GM18511 (cell line): ENCODE measurements at regions not wholly inside any gene's neighbourhood (a gene's known extent, or its start where the extent isn't known, plus 50 kb on each side); places are given as distances from the start of the nearest gene placed in this dataset.

Experiments used
- ATAC-seq: cut with Tn5 transposase; IDR thresholded peaks from one replicate; pipeline ENCODE4 v1.9.1; 2021; ENCODE audit warnings: mild to moderate bottlenecking, moderate library complexity; ENCODE audit not compliant: unreplicated experiment

- no peak for ATAC-seq
Observed at GRCh38 chr4:137083571-137084135, 448.6 kb downstream of the PCDH18 start.

GRCh38 chr4:137082061-137082460, 450.2 kb downstream of the PCDH18 start:
- ATAC-seq: no peak

GRCh38 chr4:137076908-137077307, 455.4 kb downstream of the PCDH18 start:
- no peak for ATAC-seq

DNA sequence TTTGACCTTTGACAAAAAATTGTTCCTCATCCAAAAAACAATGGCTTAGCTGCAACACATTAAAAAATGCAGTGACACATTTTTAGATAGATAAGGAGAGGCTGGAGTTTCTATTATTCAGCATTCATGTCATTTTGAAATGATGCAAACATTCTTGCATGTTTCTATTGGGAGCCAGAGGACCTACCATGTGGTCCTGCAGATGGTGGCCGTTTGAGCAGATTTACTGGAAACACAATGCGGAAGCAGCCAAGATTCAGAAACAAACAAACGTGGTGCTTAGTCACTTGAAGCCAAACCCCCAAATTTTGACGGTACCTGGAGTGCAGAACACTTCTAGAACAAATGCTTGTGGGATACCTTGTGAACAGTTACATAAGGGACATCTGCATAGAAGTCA, 456.7 kb downstream of the PCDH18 start:
- no peak for ATAC-seq

- no peak for ATAC-seq
Observed at GRCh38 chr4:137070614-137071013, 461.7 kb downstream of the PCDH18 start.

DNA sequence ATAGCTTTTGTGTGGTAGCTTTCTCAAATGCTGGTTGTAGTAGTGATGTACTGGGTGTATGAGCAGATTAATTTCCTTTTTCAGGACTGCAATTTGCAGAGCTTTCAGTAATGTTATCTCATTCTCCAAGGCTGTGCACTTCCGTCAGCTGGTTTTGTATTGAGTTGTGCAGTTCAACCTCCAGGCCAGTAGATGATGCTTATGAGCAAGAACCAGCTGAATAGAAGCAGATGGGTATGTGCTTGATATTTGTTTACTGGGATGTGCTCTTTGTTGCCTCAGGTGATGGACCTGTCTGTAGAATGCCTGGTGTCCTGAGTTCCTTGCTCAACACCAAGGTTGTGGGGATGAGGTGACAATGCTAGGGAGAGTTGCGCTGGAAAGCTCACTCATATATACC, 462.8 kb downstream of the PCDH18 start:
- no peak for ATAC-seq

DNA sequence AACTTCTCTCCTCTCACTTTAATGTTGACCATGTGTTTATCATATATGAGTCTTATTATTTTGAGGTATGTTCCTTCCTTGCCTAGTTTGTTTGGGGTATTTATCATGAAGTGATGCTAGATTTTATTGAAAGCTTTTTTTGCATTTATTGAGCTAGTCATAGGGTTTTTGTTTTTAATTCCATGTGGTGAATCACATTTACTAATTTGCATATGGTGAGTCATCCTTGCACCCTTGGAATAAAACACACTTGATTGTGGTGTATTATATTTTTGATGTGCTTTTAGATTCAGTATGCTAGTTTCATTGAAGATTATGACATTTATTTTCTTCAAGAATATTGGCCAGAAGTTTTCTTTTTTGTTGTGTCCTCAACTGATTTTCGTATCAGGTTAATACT, 464.6 kb downstream of the PCDH18 start:
- ATAC-seq: no peak

DNA sequence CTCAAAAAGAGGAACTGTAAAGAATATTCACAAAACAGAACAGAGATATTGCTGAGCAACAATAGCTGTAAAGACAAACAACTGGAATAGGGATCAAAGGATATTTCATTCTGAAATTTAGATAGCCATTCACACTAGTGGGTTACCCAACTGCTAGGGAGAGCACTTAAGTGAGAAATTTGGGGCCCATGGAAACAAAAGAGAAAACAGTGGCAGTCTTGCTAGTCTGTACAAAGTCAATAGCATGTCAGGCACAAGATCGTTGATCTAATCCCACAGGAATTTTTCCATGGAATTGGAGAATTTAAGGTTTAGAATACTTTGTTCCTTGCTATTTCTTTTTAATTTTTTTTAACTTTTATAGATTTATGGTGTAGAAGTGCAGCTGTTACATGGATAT, 467.0 kb downstream of the PCDH18 start:
- ATAC-seq: no peak

- no peak for ATAC-seq
Observed at GRCh38 chr4:137063961-137064360, 468.3 kb downstream of the PCDH18 start.

DNA sequence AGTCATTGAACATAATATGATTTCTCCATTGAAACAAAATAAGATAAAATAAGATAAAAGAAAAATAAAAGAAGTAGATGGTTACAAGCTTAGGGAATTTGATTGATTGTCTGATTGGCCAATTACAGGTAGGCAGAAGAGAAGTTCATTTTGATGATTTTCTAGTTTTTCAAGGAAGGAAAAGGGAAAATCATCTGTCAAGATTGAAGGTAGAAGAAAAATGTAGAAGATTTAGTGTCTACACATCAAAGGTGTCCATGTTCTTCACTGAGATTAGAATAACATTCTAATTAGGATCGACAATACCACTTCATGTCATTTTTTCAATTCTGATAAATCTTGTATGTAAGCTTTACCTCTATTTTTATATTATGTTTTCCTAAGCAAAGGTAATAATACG, 489.1 kb downstream of the PCDH18 start:
- no peak for ATAC-seq

DNA sequence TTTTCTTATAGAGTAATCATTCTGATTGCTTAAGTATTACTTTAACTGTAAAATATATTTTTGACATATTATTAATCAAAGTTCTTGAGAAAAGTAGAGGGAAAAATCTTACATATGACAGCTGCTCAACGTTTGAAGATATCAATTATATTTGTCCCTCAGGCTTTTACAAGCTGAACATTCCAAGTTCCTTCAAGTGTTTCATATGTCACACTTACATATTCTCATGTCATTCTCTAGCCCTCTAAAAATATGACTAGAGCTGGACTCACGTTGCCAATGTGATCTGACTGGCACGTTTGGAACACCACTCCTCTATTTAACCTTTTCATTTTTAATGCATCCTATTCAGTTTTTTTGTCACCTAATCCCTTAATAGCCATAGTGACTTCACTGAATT, 492.9 kb downstream of the PCDH18 start:
- ATAC-seq: no peak

- no peak for ATAC-seq
Observed at GRCh38 chr4:137032222-137032621, 500.1 kb downstream of the PCDH18 start.

- ATAC-seq: no peak
Observed at GRCh38 chr4:137029026-137029425, 503.3 kb downstream of the PCDH18 start.

DNA sequence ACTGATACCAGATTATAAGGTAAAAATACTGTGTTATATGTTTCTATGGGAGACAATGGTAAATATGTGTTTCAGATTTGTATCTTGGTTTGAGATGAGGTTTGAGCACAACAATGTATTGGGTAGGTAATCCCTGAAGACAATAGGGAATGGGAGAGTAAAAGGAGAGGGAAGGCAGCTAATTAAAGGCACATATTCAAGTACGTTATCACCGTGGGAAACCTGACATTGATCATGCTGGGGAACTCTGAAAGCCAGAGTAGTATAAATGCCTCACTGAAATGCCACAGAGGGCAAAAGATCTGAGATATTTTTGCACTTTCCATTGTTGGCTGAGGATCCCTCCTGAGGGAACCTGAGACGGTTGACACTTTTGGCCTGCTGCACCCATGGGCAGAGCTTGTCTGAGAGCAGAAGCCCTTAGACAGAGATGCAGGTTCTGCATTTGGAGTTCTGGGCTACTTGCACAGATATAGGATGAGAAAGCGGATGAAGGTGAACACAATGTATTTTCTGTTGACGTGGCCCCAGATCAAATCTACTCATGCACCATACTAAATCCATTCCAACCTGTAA, 506.7 kb downstream of the PCDH18 start:
- no peak for ATAC-seq

DNA sequence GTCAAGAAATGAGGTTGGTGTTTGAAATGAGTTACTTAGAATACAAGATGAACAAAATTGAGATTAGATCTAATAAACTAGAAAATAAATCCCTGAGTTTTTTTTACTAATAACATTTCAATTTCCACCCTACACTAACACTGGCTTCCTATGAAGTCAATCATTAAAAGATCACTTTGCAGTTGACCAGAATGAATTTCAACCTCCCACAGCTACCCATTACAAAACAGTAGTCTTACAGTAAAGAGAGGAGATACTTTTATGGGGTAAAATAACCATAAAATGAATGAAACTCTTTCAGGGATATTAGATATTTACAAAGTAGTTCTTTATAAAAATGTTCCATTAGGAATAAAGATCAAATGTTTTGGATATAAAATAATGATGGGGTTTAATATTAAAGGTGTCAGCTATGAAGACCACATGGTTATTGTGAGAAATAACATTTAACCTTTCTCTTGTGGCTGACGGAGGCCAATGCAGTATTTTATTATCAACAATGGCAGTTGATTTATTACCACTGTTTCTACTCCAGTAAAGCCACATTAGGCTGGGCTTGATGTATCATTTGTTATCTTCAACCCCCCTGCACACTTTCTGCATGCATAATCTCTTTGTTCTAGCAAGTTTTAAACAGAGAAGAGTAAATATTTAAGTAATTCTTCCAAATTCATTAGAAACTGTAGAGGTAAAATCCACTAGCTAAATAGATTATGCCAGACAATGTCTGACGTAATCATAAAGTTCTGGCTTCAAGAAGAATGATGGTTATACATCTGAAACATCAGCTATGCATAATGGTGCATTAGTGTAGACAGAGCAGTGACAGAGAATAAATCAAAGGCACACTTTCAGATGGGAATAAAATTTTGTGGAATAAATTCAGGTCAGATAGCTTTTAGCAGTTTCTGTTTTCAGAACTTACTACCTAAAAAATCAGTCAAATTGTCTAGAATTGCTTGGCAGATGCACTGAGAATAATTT, 516.6 kb downstream of the PCDH18 start:
- no peak for ATAC-seq

- no peak for ATAC-seq
Observed at GRCh38 chr4:137000432-137000831, 531.9 kb downstream of the PCDH18 start.

DNA sequence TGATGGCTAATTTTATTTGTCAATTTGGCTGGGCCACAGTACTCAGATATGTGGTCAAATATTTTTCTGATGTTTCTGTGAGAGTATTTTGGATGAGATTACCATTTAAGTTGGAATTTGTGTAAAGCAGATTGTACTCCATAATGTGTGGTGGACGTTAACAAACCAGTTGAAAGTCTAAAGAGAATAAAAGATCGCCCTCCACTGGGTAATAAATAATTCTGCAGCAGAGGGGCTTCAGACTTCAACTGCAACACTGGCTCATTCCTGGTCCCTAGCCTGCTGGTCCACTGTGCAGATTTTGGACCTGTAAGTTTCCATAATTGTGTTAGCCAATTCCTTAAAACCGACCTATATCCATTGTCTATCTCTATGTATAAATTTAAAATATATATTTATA, 540.3 kb downstream of the PCDH18 start:
- no peak for ATAC-seq

DNA sequence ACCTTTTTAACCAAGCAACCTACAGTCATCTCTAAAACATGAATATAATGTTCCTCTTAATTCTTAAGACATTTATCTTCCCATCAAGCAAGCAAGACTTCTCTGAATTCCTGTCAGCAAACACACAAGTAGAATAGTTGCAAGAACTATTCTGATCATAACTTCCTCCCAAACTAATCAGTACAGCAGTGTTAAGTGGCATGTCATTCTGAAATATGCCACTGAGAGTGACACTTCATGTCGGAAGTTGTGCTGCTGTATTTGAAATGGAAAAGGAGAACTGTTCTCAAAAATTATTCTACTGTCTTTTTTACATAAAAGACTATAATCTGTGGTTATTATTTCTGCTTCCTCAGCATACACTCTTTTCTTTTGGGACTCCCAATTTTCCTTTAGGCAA, 546.6 kb downstream of the PCDH18 start:
- ATAC-seq: no peak

DNA sequence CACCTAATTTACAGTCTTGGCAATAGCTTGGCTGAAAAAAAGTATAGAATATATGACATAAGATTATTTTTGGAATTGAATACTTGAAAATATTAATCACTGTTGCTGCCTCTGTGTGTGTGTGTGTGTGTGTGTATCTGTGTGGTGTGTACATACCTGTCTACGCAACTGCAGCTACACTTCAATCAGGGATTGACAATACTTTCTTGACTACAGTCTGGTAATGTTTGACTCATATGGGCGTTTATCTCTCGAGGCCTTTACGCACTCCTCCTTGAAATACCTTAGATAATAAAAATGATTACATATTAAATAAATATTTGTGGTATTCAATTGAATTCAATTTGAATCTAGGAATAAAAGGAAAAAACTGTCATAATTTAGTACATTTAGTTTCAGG, 565.2 kb downstream of the PCDH18 start:
- no peak for ATAC-seq

GRCh38 chr4:136965478-136965877, 566.8 kb downstream of the PCDH18 start:
- ATAC-seq: no peak

GRCh38 chr4:136962868-136963267, 569.4 kb downstream of the PCDH18 start:
- ATAC-seq: no peak

DNA sequence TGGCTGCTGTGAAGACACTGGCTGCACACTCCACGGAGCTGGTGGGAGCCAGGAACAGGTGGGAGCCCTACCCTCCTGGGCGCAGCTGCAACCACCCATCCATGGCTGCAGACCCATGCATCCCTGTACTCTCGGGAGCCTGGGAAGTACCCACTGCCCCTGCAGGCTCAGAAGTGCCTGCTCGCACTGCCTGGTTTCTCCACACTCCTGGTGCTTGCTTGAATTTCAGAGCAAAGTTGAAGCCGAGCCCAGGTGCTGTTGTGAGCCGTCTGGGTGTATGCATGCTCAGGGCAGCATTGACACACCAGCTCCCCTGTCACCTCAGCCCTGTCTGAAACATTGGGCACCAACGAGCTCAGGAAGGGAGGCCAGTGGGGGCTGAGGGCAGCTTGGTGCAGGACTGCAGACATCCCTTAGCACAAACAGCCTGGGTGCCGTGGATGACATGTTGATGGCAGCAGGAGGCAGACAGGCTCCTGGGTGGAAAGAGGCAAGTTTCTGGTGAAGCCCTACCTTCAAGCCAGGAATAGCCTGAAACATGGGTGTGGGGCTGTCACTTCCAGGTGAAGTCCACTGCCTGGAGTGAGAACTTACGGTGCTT, 585.9 kb downstream of the PCDH18 start:
- no peak for ATAC-seq
